ENCODE measurements at regions not wholly inside any gene's neighbourhood (a gene's known extent, or its start where the extent isn't known, plus 50 kb on each side); places are given as distances from the start of the nearest gene placed in this dataset.
"Not testable (repeated sequence)": the region's sequence is repeated elsewhere in the genome, so short reads cannot be mapped to it uniquely, and the experiment has no call there.

DNA sequence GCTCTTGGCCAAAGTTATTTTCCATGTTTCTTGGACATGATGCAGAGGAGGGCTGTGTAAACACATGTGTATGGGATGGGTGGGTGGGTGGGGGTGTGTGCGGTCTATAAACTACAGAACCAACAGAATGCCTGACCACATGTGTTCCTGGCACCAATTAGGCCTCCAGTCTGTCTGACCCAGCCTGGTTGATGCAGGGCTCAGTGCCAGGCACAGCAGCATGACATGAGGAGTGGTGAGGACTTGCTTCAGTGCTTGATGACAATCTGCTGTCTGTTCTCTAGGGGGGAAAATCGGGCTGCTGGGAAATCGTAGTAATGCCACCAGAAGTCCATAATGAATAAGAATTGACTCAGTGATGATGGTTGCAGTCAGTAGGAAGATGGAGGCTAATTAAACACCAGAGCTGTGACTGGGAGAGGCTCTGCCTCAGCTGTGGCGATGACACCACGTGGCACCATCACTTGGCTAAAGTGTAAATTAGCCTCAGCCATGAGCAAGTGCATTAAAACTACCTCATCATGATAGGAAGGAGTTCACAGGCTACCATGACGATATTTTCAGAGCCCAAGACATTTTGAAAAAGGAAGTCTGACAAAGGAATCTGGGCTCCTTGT is 260.1 kb upstream of the PODXL start:
- Histone ChIP-seq H3K4me3 (ENCODE audit: low read depth, low read length, poor library complexity, severe bottlenecking) (no peak overlapping the region), H3K4me1 (ENCODE audit: insufficient read depth, low read length, severe bottlenecking) (no peaks in the 10 kb centered on the region), H3K9me3 (ENCODE audit: low read length) (no peaks in the 10 kb centered on the region), H4K20me1 (ENCODE audit: insufficient read depth, low read length) (no peaks in the 10 kb centered on the region), H3K27me3 (ENCODE audit: insufficient read depth, low read length) (no peaks in the 10 kb centered on the region; the same call in 1 of the 2 replicates), H3K4me2 (ENCODE audit: low read length) (no peak overlapping the region), H2AFZ (ENCODE audit: low read length) (no peak overlapping the region), H3K27ac (ENCODE audit: low read depth, low read length, poor library complexity, severe bottlenecking) (no peak overlapping the region), H3K79me2 (ENCODE audit: insufficient read depth, low read length) (no peaks in the 10 kb centered on the region), H3F3A (ENCODE audit: insufficient read depth, low read length) (no peaks in the 10 kb centered on the region), H3K9me2 (ENCODE audit: low read depth, low read length) (no peaks in the 10 kb centered on the region), H3K9ac (ENCODE audit: low read length) (no peak overlapping the region), H3K36me3 (ENCODE audit: insufficient read depth, low read length) (no peaks in the 10 kb centered on the region)
- TF ChIP-seq EZH2 (IDR thresholded peaks at IDR 0.05; ENCODE audit: borderline replicate concordance, low read length), result no peak
- TF ChIP-seq, protein P1, sequence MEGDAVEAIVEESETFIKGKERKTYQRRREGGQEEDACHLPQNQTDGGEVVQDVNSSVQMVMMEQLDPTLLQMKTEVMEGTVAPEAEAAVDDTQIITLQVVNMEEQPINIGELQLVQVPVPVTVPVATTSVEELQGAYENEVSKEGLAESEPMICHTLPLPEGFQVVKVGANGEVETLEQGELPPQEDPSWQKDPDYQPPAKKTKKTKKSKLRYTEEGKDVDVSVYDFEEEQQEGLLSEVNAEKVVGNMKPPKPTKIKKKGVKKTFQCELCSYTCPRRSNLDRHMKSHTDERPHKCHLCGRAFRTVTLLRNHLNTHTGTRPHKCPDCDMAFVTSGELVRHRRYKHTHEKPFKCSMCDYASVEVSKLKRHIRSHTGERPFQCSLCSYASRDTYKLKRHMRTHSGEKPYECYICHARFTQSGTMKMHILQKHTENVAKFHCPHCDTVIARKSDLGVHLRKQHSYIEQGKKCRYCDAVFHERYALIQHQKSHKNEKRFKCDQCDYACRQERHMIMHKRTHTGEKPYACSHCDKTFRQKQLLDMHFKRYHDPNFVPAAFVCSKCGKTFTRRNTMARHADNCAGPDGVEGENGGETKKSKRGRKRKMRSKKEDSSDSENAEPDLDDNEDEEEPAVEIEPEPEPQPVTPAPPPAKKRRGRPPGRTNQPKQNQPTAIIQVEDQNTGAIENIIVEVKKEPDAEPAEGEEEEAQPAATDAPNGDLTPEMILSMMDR (IDR thresholded peaks at IDR 0.05; ENCODE audit: low read length), result no peak

DNA sequence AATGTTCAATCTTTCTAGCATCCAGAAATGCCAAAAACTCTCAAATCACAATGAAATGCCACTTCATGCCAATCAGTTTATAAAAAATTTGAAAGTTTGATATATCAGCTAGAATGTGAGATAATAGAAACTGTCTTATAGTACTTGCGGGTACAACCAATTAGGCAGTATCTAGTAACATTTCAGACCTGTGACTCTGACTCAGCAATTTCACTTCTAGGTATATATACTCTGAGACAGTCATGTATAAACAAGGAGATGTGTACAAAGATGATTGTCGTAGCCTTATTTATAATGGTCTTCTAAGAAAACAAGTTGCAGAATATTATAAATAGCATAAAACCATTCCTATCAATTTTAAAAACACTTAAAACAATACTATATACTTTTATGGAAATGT is 252.3 kb upstream of the PODXL start:
- Histone ChIP-seq H4K20me1 (ENCODE audit: insufficient read depth, low read length) (no peaks in the 10 kb centered on the region), H3K9me2 (ENCODE audit: low read depth, low read length) (no peaks in the 10 kb centered on the region), H3K79me2 (ENCODE audit: insufficient read depth, low read length) (no peaks in the 10 kb centered on the region), H3K4me2 (ENCODE audit: low read length) (no peak overlapping the region), H3K9ac (ENCODE audit: low read length) (no peak overlapping the region), H3K4me1 (ENCODE audit: insufficient read depth, low read length, severe bottlenecking) (no peaks in the 10 kb centered on the region), H3K36me3 (ENCODE audit: insufficient read depth, low read length) (no peaks in the 10 kb centered on the region), H3K27me3 (ENCODE audit: insufficient read depth, low read length) (no peaks in the 10 kb centered on the region; the same call in 1 of the 2 replicates), H3K27ac (ENCODE audit: low read depth, low read length, poor library complexity, severe bottlenecking) (no peak overlapping the region), H3K9me3 (ENCODE audit: low read length) (no peaks in the 10 kb centered on the region), H3K4me3 (ENCODE audit: low read depth, low read length, poor library complexity, severe bottlenecking) (no peak overlapping the region), H3F3A (ENCODE audit: insufficient read depth, low read length) (no peaks in the 10 kb centered on the region), H2AFZ (ENCODE audit: low read length) (no peak overlapping the region)
- TF ChIP-seq, protein P1 (IDR thresholded peaks at IDR 0.05; ENCODE audit: low read length), result no peak
- TF ChIP-seq EZH2 (IDR thresholded peaks at IDR 0.05; ENCODE audit: borderline replicate concordance, low read length), result no peak

DNA sequence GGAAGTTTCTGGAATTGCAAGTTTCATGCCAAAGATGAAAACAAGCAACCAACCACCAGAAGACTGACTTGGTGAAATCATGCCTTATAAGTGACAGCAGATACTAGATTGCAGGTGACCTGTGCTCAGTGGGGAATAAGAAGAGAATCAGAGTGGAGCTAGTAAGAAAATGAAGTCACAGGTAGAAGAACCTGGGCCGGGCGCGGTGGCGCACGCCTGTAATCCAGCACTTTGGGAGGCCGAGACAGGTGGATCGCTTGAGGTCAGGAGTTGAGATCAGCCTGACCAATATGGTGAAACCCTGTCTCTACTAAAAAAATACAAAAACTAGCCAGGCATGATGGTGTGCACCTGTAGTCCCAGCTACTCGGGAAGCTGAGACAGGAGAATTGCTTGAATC is 251.7 kb upstream of the PODXL start:
- not testable (repeated sequence) for H3K4me1 ChIP-seq (ENCODE audit: insufficient read depth, low read length, severe bottlenecking); H3K36me3 ChIP-seq (ENCODE audit: insufficient read depth, low read length); H3F3A ChIP-seq (ENCODE audit: insufficient read depth, low read length); H2AFZ ChIP-seq (ENCODE audit: low read length); H3K9me2 ChIP-seq (ENCODE audit: low read depth, low read length); H3K9ac ChIP-seq (ENCODE audit: low read length); H3K4me3 ChIP-seq (ENCODE audit: low read depth, low read length, poor library complexity, severe bottlenecking); H3K4me2 ChIP-seq (ENCODE audit: low read length); H3K27me3 ChIP-seq (ENCODE audit: insufficient read depth, low read length); H3K9me3 ChIP-seq (ENCODE audit: low read length); H3K79me2 ChIP-seq (ENCODE audit: insufficient read depth, low read length); H3K27ac ChIP-seq (ENCODE audit: low read depth, low read length, poor library complexity, severe bottlenecking); H4K20me1 ChIP-seq (ENCODE audit: insufficient read depth, low read length)

DNA sequence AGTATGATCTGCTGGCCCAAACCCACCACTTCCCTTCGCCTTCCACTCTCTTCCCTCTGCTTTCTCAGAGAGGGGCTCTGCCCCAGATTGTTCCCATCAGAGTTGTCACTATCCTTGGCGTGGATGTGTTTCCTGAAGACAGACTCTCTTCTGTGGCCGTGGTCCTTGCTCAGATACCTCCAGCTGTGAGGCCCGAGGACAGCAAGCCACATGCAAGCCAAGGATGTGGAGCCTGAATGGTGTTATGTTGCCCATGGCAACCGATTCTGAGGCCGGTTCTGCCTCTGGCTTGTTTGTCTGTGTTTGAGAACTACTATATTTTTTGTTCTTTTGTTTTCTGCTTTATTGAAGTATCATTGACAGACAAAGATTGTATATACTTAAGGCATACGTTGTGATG is 247.4 kb upstream of the PODXL start:
- Histone ChIP-seq H3K9me2 (ENCODE audit: low read depth, low read length) (no peaks in the 10 kb centered on the region), H3F3A (ENCODE audit: insufficient read depth, low read length) (no peaks in the 10 kb centered on the region), H4K20me1 (ENCODE audit: insufficient read depth, low read length) (no peaks in the 10 kb centered on the region), H3K9me3 (ENCODE audit: low read length) (no peaks in the 10 kb centered on the region), H3K79me2 (ENCODE audit: insufficient read depth, low read length) (no peaks in the 10 kb centered on the region), H3K4me1 (ENCODE audit: insufficient read depth, low read length, severe bottlenecking) (no peaks in the 10 kb centered on the region), H3K27ac (ENCODE audit: low read depth, low read length, poor library complexity, severe bottlenecking) (no peak overlapping the region), H3K27me3 (ENCODE audit: insufficient read depth, low read length) (no peaks in the 10 kb centered on the region), H3K4me3 (ENCODE audit: low read depth, low read length, poor library complexity, severe bottlenecking) (no peak overlapping the region), H3K4me2 (ENCODE audit: low read length) (no peak overlapping the region), H3K36me3 (ENCODE audit: insufficient read depth, low read length) (no peaks in the 10 kb centered on the region), H2AFZ (ENCODE audit: low read length) (no peak overlapping the region), H3K9ac (ENCODE audit: low read length) (no peak overlapping the region)
- TF ChIP-seq, protein P1 (IDR thresholded peaks at IDR 0.05; ENCODE audit: low read length), result no peak
- no peak for TF ChIP-seq EZH2 (IDR thresholded peaks at IDR 0.05; ENCODE audit: borderline replicate concordance, low read length)
